Natural killer cell (primary cell): ENCODE measurements at regions not wholly inside any gene's neighbourhood (a gene's known extent, or its start where the extent isn't known, plus 50 kb on each side); places are given as distances from the start of the nearest gene placed in this dataset.

Experiments
- ATAC-seq, 3 donors: fragments of 150-1000 bp in 2 of 3; fragments of 200-7000 bp in 1 of 3; cut with Tn5 transposase; 1 replicate in 1 of 3; 2 replicates in 2 of 3; pipeline ENCODE4 v1.10.0; 2021; ENCODE audit warnings: mild to moderate bottlenecking in 2 of 3, moderate library complexity in 2 of 3
- DNase-seq, 2 donors: peaks; one replicate each; pipeline versions ENCODE4 v3.0.0 to v3.0.0-alpha.2; 2013 to 2021; ENCODE audit warnings: mixed read lengths in 1 of 2
- H3K27ac ChIP-seq: one replicate; pipeline ENCODE4 v1.5.1; 2013; ENCODE audit warnings: mild to moderate bottlenecking, low read length
- H3K27me3 ChIP-seq: one replicate; pipeline ENCODE4 v1.6.1; 2013; ENCODE audit warnings: low read length; ENCODE audit not compliant: control insufficient read depth, insufficient read depth
- H3K36me3 ChIP-seq: one replicate; pipeline ENCODE4 v1.6.1; 2013; ENCODE audit warnings: low read length; ENCODE audit not compliant: control insufficient read depth, insufficient read depth
- H3K4me1 ChIP-seq: one replicate; pipeline ENCODE4 v1.6.1; 2013; ENCODE audit warnings: low read length; ENCODE audit not compliant: control insufficient read depth, insufficient read depth
- H3K4me3 ChIP-seq: one replicate; pipeline ENCODE4 v1.5.1; 2013; ENCODE audit warnings: low read length
- H3K9me3 ChIP-seq: one replicate; pipeline ENCODE4 v1.6.1; 2013; ENCODE audit warnings: low read length; ENCODE audit not compliant: control insufficient read depth, insufficient read depth
- H3K27ac Mint-ChIP-seq, 2 donors: one replicate each; pipeline ENCODE4 v1.8.0; 2022; ENCODE audit warnings: mild to moderate bottlenecking in 2 of 2, mixed read lengths in 2 of 2, moderate library complexity in 1 of 2
- H3K27me3 Mint-ChIP-seq, 2 donors: one replicate each; pipeline ENCODE4 v1.8.0; 2022; ENCODE audit warnings: low read depth in 2 of 2, mixed read lengths in 2 of 2
- H3K36me3 Mint-ChIP-seq: one replicate; pipeline ENCODE4 v1.8.0; 2022; ENCODE audit warnings: mixed read lengths
- H3K4me1 Mint-ChIP-seq, 2 donors: one replicate each; pipeline ENCODE4 v1.8.0; 2022; ENCODE audit warnings: mixed read lengths in 2 of 2
- H3K4me3 Mint-ChIP-seq: one replicate; pipeline ENCODE4 v1.8.0; 2022; ENCODE audit warnings: mild to moderate bottlenecking, moderate library complexity, mixed read lengths
- H3K9me3 Mint-ChIP-seq, 2 donors: one replicate each; pipeline ENCODE4 v1.8.0; 2022; ENCODE audit warnings: mixed read lengths in 2 of 2
- WGBS: methylation state at CpG from one replicate; pipeline ENCODE4 v1.1.7; 2013; ENCODE audit warnings: missing lambda C conversion rate; ENCODE audit not compliant: insufficient coverage; 5-methylcytosine and 5-hydroxymethylcytosine counted together
- intact Hi-C: fragments of 100-400 bp; cut with micrococcal nuclease; formaldehyde crosslinking; loops from one replicate; pipeline ENCODE4 v1.14.2; 2022
- TF ChIP-seq, protein P1 (sequence below): fragments of 200-600 bp; IDR thresholded peaks from one replicate; pipeline ENCODE4 v1.8.0; 2022; ENCODE audit warnings: antibody characterized with exemption

DNA sequence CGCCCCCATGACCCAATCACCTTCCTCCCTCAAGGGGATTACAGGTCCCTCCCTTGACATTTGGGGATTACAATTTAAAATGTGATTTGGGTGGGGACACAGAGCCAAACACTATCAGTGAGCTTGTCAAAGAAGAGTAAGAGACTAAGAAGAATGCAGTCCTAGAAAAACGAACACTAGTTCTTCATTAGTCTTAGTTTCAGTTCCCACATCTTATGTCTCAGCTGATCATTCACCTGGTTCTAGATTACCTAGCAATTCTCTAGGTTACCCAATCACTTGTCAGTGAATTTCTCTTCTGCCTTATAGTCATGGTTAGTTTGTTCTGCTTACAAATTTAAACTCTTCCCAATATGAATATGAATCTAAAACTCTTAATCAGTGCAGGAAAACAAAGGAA lies 251.5 kb downstream of the COX7C start:
- Mint-ChIP-seq H3K4me3 (no peak overlapping the region), H3K4me1 (no peaks in the 10 kb centered on the region), H3K27me3 (peaks cover 6 to 14% of the 10 kb centered on the region in 2 donors), H3K9me3 (no peaks in the 10 kb centered on the region), H3K36me3 (no peaks in the 10 kb centered on the region), H3K27ac (no peak overlapping the region)
- Histone ChIP-seq H3K27me3 (no peaks in the 10 kb centered on the region), H3K36me3 (no peaks in the 10 kb centered on the region), H3K27ac (no peak overlapping the region), H3K9me3 (no peaks in the 10 kb centered on the region), H3K4me1 (no peaks in the 10 kb centered on the region), H3K4me3 (no peak overlapping the region)
- intact Hi-C loops, result no loop called here
- ATAC-seq, result no peak
- 67% methylated on average over 1 of the region's 2 CpGs for WGBS
- no peak for DNase-seq
- TF ChIP-seq, protein P1, sequence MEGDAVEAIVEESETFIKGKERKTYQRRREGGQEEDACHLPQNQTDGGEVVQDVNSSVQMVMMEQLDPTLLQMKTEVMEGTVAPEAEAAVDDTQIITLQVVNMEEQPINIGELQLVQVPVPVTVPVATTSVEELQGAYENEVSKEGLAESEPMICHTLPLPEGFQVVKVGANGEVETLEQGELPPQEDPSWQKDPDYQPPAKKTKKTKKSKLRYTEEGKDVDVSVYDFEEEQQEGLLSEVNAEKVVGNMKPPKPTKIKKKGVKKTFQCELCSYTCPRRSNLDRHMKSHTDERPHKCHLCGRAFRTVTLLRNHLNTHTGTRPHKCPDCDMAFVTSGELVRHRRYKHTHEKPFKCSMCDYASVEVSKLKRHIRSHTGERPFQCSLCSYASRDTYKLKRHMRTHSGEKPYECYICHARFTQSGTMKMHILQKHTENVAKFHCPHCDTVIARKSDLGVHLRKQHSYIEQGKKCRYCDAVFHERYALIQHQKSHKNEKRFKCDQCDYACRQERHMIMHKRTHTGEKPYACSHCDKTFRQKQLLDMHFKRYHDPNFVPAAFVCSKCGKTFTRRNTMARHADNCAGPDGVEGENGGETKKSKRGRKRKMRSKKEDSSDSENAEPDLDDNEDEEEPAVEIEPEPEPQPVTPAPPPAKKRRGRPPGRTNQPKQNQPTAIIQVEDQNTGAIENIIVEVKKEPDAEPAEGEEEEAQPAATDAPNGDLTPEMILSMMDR, result no peak

DNA sequence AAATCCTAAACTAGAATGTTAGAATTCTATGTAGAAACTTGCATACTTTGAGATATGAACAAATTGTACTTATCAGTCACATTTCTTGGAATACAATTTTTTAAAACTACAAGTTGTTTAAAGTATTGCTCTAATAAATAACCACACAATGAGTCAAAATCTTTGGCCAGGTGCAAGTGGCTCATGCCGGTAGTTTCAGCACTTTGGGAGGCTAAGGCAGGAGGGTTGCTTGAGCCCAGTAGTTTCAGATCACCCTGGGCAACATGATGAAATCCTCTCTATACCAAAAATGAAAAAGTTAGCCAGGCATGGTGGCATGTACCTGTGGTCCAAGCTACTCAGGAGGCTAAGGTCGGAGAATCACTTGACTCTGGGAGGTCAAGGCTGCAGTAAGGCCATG lies 257.8 kb downstream of the COX7C start:
- TF ChIP-seq, protein P1, result no peak
- no peak overlapping the region for H3K4me3 ChIP-seq
- H3K4me1 ChIP-seq, result no peaks in the 10 kb centered on the region
- no peaks in the 10 kb centered on the region for H3K36me3 Mint-ChIP-seq
- H3K9me3 Mint-ChIP-seq, result no peaks in the 10 kb centered on the region
- DNase-seq, result no peak
- H3K9me3 ChIP-seq, result no peaks in the 10 kb centered on the region
- no peak for ATAC-seq
- no peak overlapping the region for H3K27ac Mint-ChIP-seq
- no peak overlapping the region for H3K27ac ChIP-seq
- no peaks in the 10 kb centered on the region for H3K4me1 Mint-ChIP-seq
- H3K27me3 ChIP-seq, result no peaks in the 10 kb centered on the region
- H3K4me3 Mint-ChIP-seq, result no peak overlapping the region
- WGBS, result 89% methylated on average over 2 of the region's 2 CpGs
- intact Hi-C loops, result no loop called here
- H3K36me3 ChIP-seq, result no peaks in the 10 kb centered on the region
- peaks cover 0 to 4% of the 10 kb centered on the region in 2 donors for H3K27me3 Mint-ChIP-seq

DNA sequence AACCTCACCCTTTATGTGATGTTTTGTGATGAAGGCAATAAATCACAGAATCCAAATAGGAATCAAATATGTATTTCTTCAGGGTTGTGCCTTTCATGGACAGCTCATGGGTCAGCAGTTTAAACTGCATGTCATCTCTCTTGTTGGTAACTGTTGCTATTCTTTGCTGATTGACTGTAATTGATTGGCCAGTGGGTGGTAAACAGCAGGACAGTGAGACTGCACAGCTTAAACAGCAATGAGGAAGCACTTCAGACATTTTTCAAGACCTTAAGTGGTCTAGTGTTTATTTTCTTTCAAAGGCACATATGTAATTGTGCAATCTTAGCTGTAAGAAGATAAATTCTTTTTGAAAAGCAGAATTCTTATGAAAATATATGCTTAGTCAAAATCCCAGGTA lies 260.5 kb downstream of the COX7C start:
- Histone ChIP-seq H3K36me3 (no peaks in the 10 kb centered on the region), H3K9me3 (no peaks in the 10 kb centered on the region), H3K4me3 (no peak overlapping the region), H3K4me1 (no peaks in the 10 kb centered on the region), H3K27ac (no peak overlapping the region), H3K27me3 (no peaks in the 10 kb centered on the region)
- Mint-ChIP-seq H3K4me3 (no peak overlapping the region), H3K4me1 (no peaks in the 10 kb centered on the region), H3K36me3 (no peaks in the 10 kb centered on the region), H3K9me3 (no peaks in the 10 kb centered on the region), H3K27me3 (no peaks in the 10 kb centered on the region), H3K27ac (no peak overlapping the region)
- TF ChIP-seq, protein P1, result no peak
- intact Hi-C loops, result no loop called here
- DNase-seq (no peak), ATAC-seq (no peak)

DNA sequence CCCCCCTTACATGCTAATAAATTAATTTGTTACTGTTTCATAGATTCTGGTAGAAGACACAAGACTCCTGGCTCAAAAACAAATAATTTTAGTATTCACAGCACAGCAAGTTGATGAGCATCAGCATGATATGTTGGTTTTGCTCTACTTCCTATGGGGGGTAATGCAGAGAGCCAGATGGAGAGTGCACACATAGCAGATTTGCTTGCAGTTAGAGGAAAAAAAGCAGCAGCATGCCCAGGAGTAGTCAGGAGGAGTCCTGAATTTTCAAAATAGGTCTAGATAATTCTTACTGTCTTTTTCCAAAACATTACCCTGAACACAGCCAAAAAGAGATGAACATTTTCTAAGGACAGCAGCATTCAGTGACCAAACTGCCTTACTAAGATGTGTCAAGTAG lies 261.3 kb downstream of the COX7C start:
- Histone ChIP-seq H3K36me3 (no peaks in the 10 kb centered on the region), H3K4me1 (no peaks in the 10 kb centered on the region), H3K27me3 (no peaks in the 10 kb centered on the region), H3K9me3 (no peaks in the 10 kb centered on the region), H3K27ac (no peak overlapping the region), H3K4me3 (no peak overlapping the region)
- Mint-ChIP-seq H3K27me3 (no peaks in the 10 kb centered on the region), H3K27ac (no peak overlapping the region), H3K4me3 (no peak overlapping the region), H3K36me3 (no peaks in the 10 kb centered on the region), H3K4me1 (no peaks in the 10 kb centered on the region), H3K9me3 (no peaks in the 10 kb centered on the region)
- ATAC-seq (no peak), DNase-seq (no peak)
- intact Hi-C loops, result no loop called here
- TF ChIP-seq, protein P1, result no peak
